Spleen (tissue), 7 donors: ENCODE measurements at regions not wholly inside any gene's neighbourhood (a gene's known extent, or its start where the extent isn't known, plus 50 kb on each side); places are given as distances from the start of the nearest gene placed in this dataset.

Experiments
- POLR2A ChIP-seq, 3 donors: fragments of 450-650 bp; IDR thresholded peaks; one replicate each; pipeline ENCODE4 v1.5.1; 2017; ENCODE audit warnings: antibody characterized with exemption in 3 of 3, mild to moderate bottlenecking in 1 of 3
- POLR2AphosphoS5 ChIP-seq, 3 donors: sonication (generic); formaldehyde crosslinking; IDR thresholded peaks; one replicate each; pipeline ENCODE4 v1.5.1; 2017; ENCODE audit warnings: antibody characterized with exemption in 3 of 3
- TF ChIP-seq, protein P1 (sequence below), 11 experiments: fragments of 200-600 bp in 7 of 11; fragments of 450-650 bp in 4 of 11; sonication (generic) in 4 of 11; IDR thresholded peaks in 8 of 11; conservative IDR thresholded peaks in 3 of 11; 1 replicate in 7 of 11; 2 replicates in 4 of 11; pipeline versions ENCODE4 v1.4.0 to v1.8.0; 2016 to 2021; ENCODE audit warnings: antibody characterized with exemption in 11 of 11, inconsistent platforms in 4 of 11, mild to moderate bottlenecking in 1 of 11
- donor health status: DM: no; HTN: no; CAD: no; lungs with moderate emphysema.
- donor health status: DM: no; HTN: no; CAD: no.
- donor health status: DM: no; HTN: no; CAD: no.

DNA sequence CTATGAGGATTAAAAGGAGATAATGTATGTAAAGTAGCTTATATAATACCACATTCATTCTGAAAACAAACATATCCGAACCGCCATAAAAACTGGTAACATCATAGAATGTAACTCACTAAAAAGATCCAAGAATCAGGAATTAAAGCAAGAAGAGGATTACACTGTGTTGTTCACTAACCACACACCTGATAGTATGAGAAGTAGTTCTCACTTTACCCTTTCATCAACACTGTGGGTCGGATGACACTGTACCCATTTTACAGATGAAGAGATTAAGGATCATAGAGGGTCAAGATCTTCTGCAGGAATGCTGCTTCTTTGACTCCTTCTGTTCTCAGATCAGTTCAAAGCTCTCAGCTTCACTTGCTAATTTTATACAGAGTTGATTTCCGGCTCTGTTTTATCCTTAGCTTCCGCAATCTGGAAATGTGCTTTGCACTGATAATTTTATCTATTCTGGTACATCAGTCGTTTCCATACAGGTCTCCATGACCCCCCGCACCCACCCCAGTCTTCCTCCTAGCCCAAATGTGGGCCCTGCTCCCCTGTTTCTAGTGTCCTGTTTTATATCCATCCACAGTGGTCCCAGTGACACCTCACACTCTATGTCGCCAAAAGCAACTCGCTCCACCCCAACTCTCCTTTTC, 288.6 kb upstream of the CCL2 start:
- TF ChIP-seq, protein P1, sequence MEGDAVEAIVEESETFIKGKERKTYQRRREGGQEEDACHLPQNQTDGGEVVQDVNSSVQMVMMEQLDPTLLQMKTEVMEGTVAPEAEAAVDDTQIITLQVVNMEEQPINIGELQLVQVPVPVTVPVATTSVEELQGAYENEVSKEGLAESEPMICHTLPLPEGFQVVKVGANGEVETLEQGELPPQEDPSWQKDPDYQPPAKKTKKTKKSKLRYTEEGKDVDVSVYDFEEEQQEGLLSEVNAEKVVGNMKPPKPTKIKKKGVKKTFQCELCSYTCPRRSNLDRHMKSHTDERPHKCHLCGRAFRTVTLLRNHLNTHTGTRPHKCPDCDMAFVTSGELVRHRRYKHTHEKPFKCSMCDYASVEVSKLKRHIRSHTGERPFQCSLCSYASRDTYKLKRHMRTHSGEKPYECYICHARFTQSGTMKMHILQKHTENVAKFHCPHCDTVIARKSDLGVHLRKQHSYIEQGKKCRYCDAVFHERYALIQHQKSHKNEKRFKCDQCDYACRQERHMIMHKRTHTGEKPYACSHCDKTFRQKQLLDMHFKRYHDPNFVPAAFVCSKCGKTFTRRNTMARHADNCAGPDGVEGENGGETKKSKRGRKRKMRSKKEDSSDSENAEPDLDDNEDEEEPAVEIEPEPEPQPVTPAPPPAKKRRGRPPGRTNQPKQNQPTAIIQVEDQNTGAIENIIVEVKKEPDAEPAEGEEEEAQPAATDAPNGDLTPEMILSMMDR (IDR thresholded peaks at IDR 0.05 in 8 of 11, conservative IDR thresholded peaks at IDR 0.05 in 3 of 11) = no peak
- no peak for TF ChIP-seq POLR2AphosphoS5 (IDR thresholded peaks at IDR 0.05)
- no peak for TF ChIP-seq POLR2A (IDR thresholded peaks at IDR 0.05)
